A172 (cell line): ENCODE measurements at regions not wholly inside any gene's neighbourhood (a gene's known extent, or its start where the extent isn't known, plus 50 kb on each side); places are given as distances from the start of the nearest gene placed in this dataset.
"Not testable (repeated sequence)": the region's sequence is repeated elsewhere in the genome, so short reads cannot be mapped to it uniquely, and the experiment has no call there.

Source experiments
- DNase-seq: peaks from one replicate; pipeline ENCODE4 v3.0.0-alpha.2; 2015; ENCODE audit warnings: low spot score

GRCh38 chr1:70819785-70820184 lies 227.8 kb downstream of the PTGER3 start:
- no peak for DNase-seq

- DNase-seq, result no peak
Observed at GRCh38 chr1:70820396-70820795, 227.2 kb downstream of the PTGER3 start.

GRCh38 chr1:70820995-70821394 lies 226.6 kb downstream of the PTGER3 start:
- no peak for DNase-seq

- no peak for DNase-seq
Observed at GRCh38 chr1:70826428-70826827, 221.2 kb downstream of the PTGER3 start.

- no peak for DNase-seq
Observed at GRCh38 chr1:70827030-70827429, 220.6 kb downstream of the PTGER3 start.

- DNase-seq, result no peak
Observed at GRCh38 chr1:70828177-70828576, 219.4 kb downstream of the PTGER3 start.

GRCh38 chr1:70834365-70834764 lies 213.3 kb downstream of the PTGER3 start:
- DNase-seq, result not testable (repeated sequence)

GRCh38 chr1:70836456-70836855 lies 211.2 kb downstream of the PTGER3 start:
- DNase-seq, result no peak

GRCh38 chr1:70840260-70840953 lies 207.2 kb downstream of the PTGER3 start:
- peak; percentile 5 for DNase-seq

- no peak for DNase-seq
Observed at GRCh38 chr1:70842562-70842961, 205.1 kb downstream of the PTGER3 start.

- no peak for DNase-seq
Observed at GRCh38 chr1:70843452-70843851, 204.2 kb downstream of the PTGER3 start.

GRCh38 chr1:70847013-70847412 lies 200.6 kb downstream of the PTGER3 start:
- DNase-seq, result no peak

- no peak for DNase-seq
Observed at GRCh38 chr1:70855203-70855602, 192.4 kb downstream of the PTGER3 start.

GRCh38 chr1:70856201-70856600 lies 191.4 kb downstream of the PTGER3 start:
- DNase-seq, result no peak

GRCh38 chr1:70863239-70863638 lies 184.4 kb downstream of the PTGER3 start:
- DNase-seq, result no peak

GRCh38 chr1:70864302-70864701 lies 183.3 kb downstream of the PTGER3 start:
- peak; percentile 1 for DNase-seq

GRCh38 chr1:70866542-70867264 lies 180.9 kb downstream of the PTGER3 start:
- DNase-seq, result no peak

GRCh38 chr1:70871790-70872189 lies 175.8 kb downstream of the PTGER3 start:
- no peak for DNase-seq

- DNase-seq, result no peak
Observed at GRCh38 chr1:70874063-70874462, 173.6 kb downstream of the PTGER3 start.

- no peak for DNase-seq
Observed at GRCh38 chr1:70874818-70875217, 172.8 kb downstream of the PTGER3 start.

GRCh38 chr1:70877343-70877742 lies 170.3 kb downstream of the PTGER3 start:
- no peak for DNase-seq

GRCh38 chr1:70887936-70888335 lies 159.7 kb downstream of the PTGER3 start:
- no peak for DNase-seq

GRCh38 chr1:70888722-70889121 lies 158.9 kb downstream of the PTGER3 start:
- no peak for DNase-seq

GRCh38 chr1:70890408-70890807 lies 157.2 kb downstream of the PTGER3 start:
- no peak for DNase-seq
